MV-4-11 (cell line): ENCODE measurements at regions not wholly inside any gene's neighbourhood (a gene's known extent, or its start where the extent isn't known, plus 50 kb on each side); places are given as distances from the start of the nearest gene placed in this dataset.

Source experiments
- DNase-seq: peaks from one replicate; lab custom pipeline; 2025; lab: John Stamatoyannopoulos, UW

DNA sequence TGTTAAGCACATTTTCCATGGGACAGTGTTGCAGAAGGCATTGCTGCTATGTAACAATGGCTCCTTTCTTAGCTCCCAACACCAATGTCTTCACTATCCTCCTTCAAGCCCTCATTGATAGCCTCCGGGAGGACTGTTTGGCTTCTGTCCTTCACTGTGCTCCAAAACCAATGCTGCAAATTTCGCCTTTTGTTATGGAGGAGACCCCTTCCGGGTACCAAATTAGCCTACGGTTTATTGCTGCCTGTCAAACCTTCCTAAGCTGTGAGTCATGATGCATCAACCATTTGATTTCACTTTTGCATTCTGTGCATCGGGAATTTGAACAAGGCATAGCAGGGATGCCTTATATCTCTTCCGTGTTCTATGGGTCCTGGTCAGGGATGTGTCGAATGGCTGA, 432.9 kb downstream of the GATA3 start:
- DNase-seq = no peak

DNA sequence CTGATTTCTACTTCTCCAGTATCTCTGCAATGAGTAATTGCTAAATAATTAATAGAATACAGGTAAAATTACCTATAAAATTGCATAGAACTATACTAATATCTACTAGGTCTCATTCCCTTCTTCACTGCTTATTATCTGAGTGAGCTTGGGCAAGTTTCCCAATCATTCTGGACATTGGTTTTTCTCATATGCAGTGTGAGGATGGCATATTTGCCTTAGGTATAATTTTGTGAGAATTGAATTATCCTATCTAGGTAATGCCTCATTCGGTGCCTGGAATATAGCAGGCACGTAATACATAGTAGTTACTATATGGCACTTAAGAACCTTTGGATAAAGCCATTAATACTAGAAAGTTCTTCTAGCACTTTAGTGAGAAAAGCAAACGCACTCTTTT, 434.7 kb downstream of the GATA3 start:
- DNase-seq = no peak

- no peak for DNase-seq
Measured at GRCh38 chr10:8489823-8490222, 435.3 kb downstream of the GATA3 start.

DNA sequence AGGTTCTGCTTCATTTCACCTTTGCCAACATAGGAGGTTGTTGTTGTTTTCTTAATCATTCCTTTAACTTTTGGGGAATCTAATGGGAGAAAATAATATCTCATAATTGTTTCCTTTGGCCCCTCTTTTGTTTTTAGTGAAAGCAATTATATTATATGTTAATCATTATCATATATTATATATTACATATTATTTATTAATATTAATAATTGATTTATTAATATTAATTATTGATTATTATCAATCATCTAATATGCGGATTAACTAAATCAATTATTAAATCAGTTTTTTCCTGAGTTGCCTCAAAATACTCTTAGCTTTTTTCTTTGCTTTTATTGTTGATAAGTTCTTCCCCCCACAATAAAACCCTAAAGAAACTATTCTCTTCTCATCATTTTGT, 443.8 kb downstream of the GATA3 start:
- no peak for DNase-seq

DNA sequence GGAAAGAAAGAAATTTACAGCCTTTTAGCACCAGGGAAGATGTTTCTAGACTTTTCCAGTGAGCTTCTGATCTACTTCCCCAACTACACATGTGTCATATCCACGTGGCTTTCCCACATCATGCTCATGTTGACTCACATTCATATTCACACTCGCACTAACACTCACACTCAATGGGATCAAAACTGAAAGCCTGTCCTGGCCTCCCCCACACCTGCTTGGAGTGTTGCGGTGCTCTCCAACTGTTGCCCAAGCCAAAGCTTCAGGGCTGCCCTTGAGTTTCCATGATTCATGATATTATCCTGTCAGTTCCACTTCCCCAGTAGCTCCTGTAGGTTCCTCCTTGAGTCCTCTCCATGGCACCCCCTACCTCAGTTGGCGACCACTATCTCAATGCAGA, 444.4 kb downstream of the GATA3 start:
- DNase-seq = peak; percentile 67

- no peak for DNase-seq
Measured at GRCh38 chr10:8499312-8499711, 444.8 kb downstream of the GATA3 start.

GRCh38 chr10:8499752-8500390, 445.4 kb downstream of the GATA3 start:
- no peak for DNase-seq

- DNase-seq = no peak
Measured at GRCh38 chr10:8502573-8502972, 448.1 kb downstream of the GATA3 start.

- no peak for DNase-seq
Measured at GRCh38 chr10:8504499-8504898, 450.0 kb downstream of the GATA3 start.

DNA sequence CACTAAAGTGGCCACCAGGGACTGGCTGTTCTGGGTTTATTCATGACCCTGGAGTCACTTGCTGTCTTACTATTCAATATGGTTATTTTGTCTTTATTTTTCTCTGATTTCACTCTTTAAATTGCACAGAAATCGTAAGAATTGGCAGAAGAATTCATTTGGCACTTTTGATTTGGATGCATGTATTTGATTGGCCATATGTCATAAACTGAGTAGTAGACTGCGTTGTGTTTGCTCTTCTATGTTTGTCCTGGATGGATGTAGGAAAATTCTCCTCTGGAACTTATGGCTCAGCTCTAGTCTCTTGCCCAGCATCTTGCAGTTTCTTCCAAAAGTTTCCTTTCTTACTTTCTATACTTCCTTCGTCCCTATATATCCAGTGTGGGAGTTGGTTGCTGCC, 452.7 kb downstream of the GATA3 start:
- DNase-seq = no peak

DNA sequence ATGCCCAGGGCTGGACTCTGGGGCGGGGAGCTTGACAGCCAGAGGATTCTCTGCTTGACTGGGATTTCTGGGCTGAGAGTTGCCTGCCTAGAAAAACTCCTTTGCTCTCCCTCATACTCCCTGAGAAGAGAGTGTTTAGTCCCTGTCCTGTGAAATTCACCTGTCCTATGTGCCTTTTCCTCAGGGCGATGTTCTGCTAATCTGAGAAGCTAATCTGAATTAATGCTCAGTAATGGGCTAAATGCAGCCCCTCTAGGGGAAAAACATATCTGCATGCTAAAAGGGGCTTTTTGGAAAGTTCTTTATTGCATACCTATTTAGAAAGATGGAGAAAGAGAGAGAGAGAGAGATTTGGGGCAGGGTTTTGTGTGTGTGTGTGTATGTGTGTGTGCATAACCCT, 454.4 kb downstream of the GATA3 start:
- no peak for DNase-seq

- no peak for DNase-seq
Measured at GRCh38 chr10:8510471-8510870, 456.0 kb downstream of the GATA3 start.

DNA sequence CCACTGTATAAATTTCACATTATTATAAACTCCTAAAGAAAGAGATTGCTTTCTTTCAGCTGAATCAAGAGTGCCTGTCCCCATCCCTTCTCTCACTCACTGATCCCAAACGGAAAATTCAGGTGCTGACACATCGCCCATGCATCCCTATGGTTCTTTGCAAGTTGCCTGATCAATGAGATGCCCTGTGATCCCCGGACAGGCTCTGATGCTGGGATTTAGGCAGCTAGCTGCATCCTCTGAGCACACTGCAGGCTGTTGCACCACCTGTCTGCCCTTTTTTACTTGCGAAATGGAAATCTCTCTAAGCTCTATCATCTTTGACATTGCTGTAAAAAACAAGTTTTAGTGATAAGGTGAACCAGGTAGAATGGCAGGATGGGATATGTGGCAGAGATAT, 456.5 kb downstream of the GATA3 start:
- DNase-seq = no peak

- no peak for DNase-seq
Measured at GRCh38 chr10:8513155-8514147, 459.0 kb downstream of the GATA3 start.

- DNase-seq = no peak
Measured at GRCh38 chr10:8520382-8520781, 465.9 kb downstream of the GATA3 start.

DNA sequence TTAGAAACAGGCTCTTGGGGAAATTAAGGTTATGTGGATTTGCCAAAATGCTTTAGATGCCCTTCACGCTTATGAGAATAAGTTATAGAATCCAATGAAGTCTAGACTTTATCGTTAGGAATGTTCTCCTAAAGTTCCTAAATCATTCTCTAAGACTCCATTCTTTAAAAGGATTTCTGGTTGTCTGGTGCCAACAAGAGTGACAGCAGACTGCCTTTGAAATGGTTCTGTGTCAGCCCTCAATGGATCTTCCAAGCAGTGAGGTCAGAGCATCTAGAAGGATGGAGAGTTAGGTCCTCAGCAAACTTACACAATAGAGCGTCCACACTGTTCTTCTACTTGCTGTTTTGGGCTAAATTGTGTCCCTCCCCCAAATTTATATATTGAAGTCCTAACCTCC, 473.3 kb downstream of the GATA3 start:
- no peak for DNase-seq

GRCh38 chr10:8531116-8531515, 476.6 kb downstream of the GATA3 start:
- no peak for DNase-seq

GRCh38 chr10:8532647-8533046, 478.2 kb downstream of the GATA3 start:
- DNase-seq = no peak

GRCh38 chr10:8533462-8533861, 479.0 kb downstream of the GATA3 start:
- no peak for DNase-seq

DNA sequence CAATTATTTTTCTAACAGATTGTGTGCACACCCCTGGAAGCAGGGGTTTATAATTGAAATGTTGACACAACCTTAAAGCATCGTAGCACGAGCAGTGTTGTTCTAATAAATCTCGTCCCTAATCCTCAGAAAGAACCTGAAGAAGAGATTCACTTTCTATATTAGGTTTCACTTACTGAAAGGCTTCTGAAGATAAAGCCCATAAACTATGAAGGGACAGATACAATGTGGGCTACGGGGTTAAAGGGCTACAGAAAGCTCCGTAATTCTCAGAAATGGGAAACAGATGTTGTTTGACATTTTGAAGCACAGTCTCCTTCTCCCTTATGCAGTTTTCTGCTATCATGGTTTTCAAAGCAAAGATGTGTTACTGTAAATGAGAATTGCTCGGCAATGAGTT, 479.6 kb downstream of the GATA3 start:
- DNase-seq = no peak

DNA sequence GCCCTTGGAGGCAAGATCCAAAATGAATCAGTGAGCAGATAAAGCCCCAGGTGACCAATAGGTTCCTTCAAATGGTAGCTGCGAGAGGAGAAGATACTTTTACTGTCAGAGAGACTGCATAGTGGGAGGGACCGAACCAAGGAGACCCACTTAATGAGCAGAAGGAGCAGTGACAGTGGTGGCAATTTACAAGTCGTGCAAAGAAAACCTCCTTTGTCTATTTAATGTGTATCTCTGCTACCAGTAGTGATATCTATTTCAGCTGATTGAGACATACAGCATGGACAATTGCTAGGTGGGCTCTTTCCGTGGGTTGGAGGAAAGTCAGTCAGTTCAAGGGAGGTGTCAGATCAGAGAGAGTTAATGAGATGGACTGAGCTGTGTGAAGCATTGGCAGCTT, 480.4 kb downstream of the GATA3 start:
- DNase-seq = no peak

DNA sequence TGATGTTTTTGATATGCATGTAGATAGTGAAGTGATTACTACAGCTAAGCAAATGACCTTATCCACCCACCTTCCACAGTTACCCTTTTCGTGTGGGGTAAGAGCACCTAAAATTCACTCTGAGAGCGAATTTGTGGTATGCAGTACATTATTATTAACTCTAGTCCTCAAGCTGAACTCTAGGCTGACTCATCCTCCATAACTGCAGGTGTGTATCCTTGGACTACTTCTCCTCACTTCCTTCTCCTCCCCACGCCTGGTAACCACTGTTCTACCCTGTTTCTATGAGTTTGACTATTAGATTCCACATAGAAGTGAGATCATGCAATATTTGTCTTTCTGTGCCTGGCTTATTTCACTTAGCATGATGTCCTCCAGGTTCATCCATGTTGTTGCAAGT, 484.6 kb downstream of the GATA3 start:
- peak; percentile 78 for DNase-seq

DNA sequence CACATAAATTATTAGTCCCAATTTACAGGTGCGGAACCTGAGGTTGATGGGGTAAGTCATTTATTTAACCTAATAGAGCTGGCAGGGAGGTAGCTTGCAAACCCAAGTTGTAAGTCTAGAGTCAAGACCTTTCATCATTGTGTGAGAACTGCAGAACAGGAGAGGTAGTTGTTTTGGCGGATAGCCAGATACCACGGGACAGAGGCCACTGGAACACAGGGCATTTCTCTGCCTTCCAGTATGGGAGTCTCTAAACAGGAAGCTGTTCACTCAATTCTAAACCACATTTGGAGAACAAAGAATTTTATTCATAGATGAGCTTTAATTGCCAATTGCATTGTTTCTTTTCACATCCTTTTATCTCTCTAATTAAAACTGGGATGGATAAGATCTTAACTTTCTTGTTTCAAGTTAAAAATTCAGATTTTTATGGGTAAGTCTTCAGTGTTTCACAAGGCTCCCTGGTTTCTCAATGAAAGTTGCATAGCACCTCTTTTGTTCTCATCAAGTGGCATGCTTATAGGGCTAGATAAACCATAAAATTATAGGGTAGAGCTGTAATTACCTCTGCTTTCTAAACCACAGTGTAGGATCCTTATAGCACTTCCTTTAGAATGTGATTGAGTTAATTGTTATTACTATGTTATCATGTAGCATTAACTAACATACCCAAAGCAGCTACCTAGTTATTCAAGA, 489.0 kb downstream of the GATA3 start:
- peak; percentile 71 for DNase-seq
